Nephron (organoid): ENCODE measurements at regions not wholly inside any gene's neighbourhood (a gene's known extent, or its start where the extent isn't known, plus 50 kb on each side); places are given as distances from the start of the nearest gene placed in this dataset.

Experiments
- H3K27ac Mint-ChIP-seq, 3 experiments: 2 replicates each; pipeline ENCODE4 v1.8.0; 2020; ENCODE audit warnings: mixed read lengths in 3 of 3, mild to moderate bottlenecking in 2 of 3, moderate library complexity in 1 of 3
- H3K27me3 Mint-ChIP-seq: 2 replicates; pipeline ENCODE4 v1.8.0; 2021; ENCODE audit warnings: low read depth, mild to moderate bottlenecking, moderate library complexity, mixed read lengths
- H3K36me3 Mint-ChIP-seq: 2 replicates; pipeline ENCODE4 v1.8.0; 2020; ENCODE audit warnings: low read depth, mixed read lengths
- H3K4me1 Mint-ChIP-seq: 2 replicates; pipeline ENCODE4 v1.8.0; 2020; ENCODE audit warnings: mixed read lengths
- H3K4me3 Mint-ChIP-seq, 3 experiments: 2 replicates each; pipeline ENCODE4 v1.8.0; 2020; ENCODE audit warnings: mild to moderate bottlenecking in 3 of 3, mixed read lengths in 3 of 3, moderate library complexity in 2 of 3
- H3K9me3 Mint-ChIP-seq: 2 replicates; pipeline ENCODE4 v1.8.0; 2020; ENCODE audit warnings: mixed read lengths
- CTCF ChIP-seq, 3 experiments: fragments of 200-600 bp; sonication (generic); IDR thresholded peaks; one replicate each; pipeline ENCODE4 v1.5.0; 2021; ENCODE audit warnings: antibody characterized with exemption in 3 of 3; ENCODE audit not compliant: unreplicated experiment in 3 of 3

- Mint-ChIP-seq H3K9me3 (no peaks in the 10 kb centered on the region), H3K4me3 (no peak overlapping the region), H3K27me3 (peaks cover 4% of the 10 kb centered on the region), H3K36me3 (no peaks in the 10 kb centered on the region), H3K27ac (no peak overlapping the region), H3K4me1 (peaks cover 12% of the 10 kb centered on the region)
- no peak for TF ChIP-seq CTCF (IDR thresholded peaks at IDR 0.05; ENCODE audit: unreplicated experiment in 3 of 3)
These were observed 75.5 kb upstream of the BARX2 start for GRCh38 chr11:129300099-129300498.

- no peaks in the 10 kb centered on the region for H3K36me3 Mint-ChIP-seq
- H3K4me1 Mint-ChIP-seq = peaks cover 17% of the 10 kb centered on the region
- H3K9me3 Mint-ChIP-seq = no peaks in the 10 kb centered on the region
- H3K4me3 Mint-ChIP-seq = no peak overlapping the region
- no peak for TF ChIP-seq CTCF (IDR thresholded peaks at IDR 0.05; ENCODE audit: unreplicated experiment in 3 of 3)
- no peak overlapping the region for H3K27ac Mint-ChIP-seq
- peaks cover 1% of the 10 kb centered on the region for H3K27me3 Mint-ChIP-seq
These were observed 76.7 kb upstream of the BARX2 start for GRCh38 chr11:129298988-129299387.

GRCh38 chr11:129295746-129296145, 79.9 kb upstream of the BARX2 start:
- no peaks in the 10 kb centered on the region for H3K9me3 Mint-ChIP-seq
- no peaks in the 10 kb centered on the region for H3K27me3 Mint-ChIP-seq
- no peak overlapping the region for H3K4me3 Mint-ChIP-seq
- peaks cover 26% of the 10 kb centered on the region for H3K4me1 Mint-ChIP-seq
- no peak for TF ChIP-seq CTCF (IDR thresholded peaks at IDR 0.05; ENCODE audit: unreplicated experiment in 3 of 3)
- H3K27ac Mint-ChIP-seq = no peak overlapping the region
- H3K36me3 Mint-ChIP-seq = no peaks in the 10 kb centered on the region

- Mint-ChIP-seq H3K27ac (no peak overlapping the region), H3K4me3 (no peak overlapping the region), H3K9me3 (no peaks in the 10 kb centered on the region), H3K36me3 (no peaks in the 10 kb centered on the region), H3K27me3 (peaks cover 5% of the 10 kb centered on the region), H3K4me1 (peaks cover 48% of the 10 kb centered on the region)
- TF ChIP-seq CTCF (IDR thresholded peaks at IDR 0.05; ENCODE audit: unreplicated experiment in 3 of 3) = no peak
These were observed 82.9 kb upstream of the BARX2 start for GRCh38 chr11:129292771-129293170.

- Mint-ChIP-seq H3K4me1 (peaks cover 51% of the 10 kb centered on the region), H3K4me3 (no peak overlapping the region), H3K36me3 (no peaks in the 10 kb centered on the region), H3K27ac (peak overlapping the region in 1 of 3 experiments; percentile 27), H3K9me3 (no peaks in the 10 kb centered on the region), H3K27me3 (peaks cover 5% of the 10 kb centered on the region)
- TF ChIP-seq CTCF (IDR thresholded peaks at IDR 0.05; ENCODE audit: unreplicated experiment in 3 of 3) = no peak
These were observed 83.6 kb upstream of the BARX2 start for GRCh38 chr11:129292092-129292491.

- Mint-ChIP-seq H3K36me3 (no peaks in the 10 kb centered on the region), H3K27ac (peak overlapping the region in 2 of 3 experiments; percentile 27 to 32), H3K27me3 (peaks cover 5% of the 10 kb centered on the region), H3K9me3 (no peaks in the 10 kb centered on the region), H3K4me1 (peaks cover 57% of the 10 kb centered on the region), H3K4me3 (no peak overlapping the region)
- no peak for TF ChIP-seq CTCF (IDR thresholded peaks at IDR 0.05; ENCODE audit: unreplicated experiment in 3 of 3)
These were observed 84.1 kb upstream of the BARX2 start for GRCh38 chr11:129291546-129291945.
